PC-9 (cell line): ENCODE measurements at regions not wholly inside any gene's neighbourhood (a gene's known extent, or its start where the extent isn't known, plus 50 kb on each side); places are given as distances from the start of the nearest gene placed in this dataset.

Source experiments
- BruUV-seq: library from RNA; stranded (reverse); fragments of 400-500 nt; replicated peaks from 2 replicates; lab custom pipeline; 2021; lab: Mats Ljungman, UMichigan
- CTCF ChIA-PET: fragments of 300-600 bp; sonication (Branson Sonifier 250); formaldehyde crosslinking; loops from one replicate; lab custom pipeline; 2022; ENCODE audit warnings: antibody characterized with exemption; lab: Charles Lee
- POLR2A ChIA-PET: fragments of 300-600 bp; sonication (Branson Sonifier 250); formaldehyde crosslinking; loops from one replicate; lab custom pipeline; 2022; ENCODE audit warnings: antibody characterized with exemption; ENCODE audit not compliant: unreplicated experiment; lab: Charles Lee
- DNase-seq, 2 experiments: peaks; one replicate each; pipeline versions ENCODE4 v3.0.0 to v3.0.0-alpha.2; 2015 to 2022; ENCODE audit warnings: mixed read lengths in 1 of 2
- H2AFZ ChIP-seq: fragments of 200-600 bp; sonication (generic); 2 replicates; pipeline ENCODE4 v1.8.1; 2017; ENCODE audit warnings: antibody characterized with exemption
- H3F3A ChIP-seq: fragments of 200-600 bp; sonication (generic); 2 replicates; pipeline ENCODE4 v1.8.1; 2017; ENCODE audit warnings: antibody characterized with exemption, mild to moderate bottlenecking, low read depth; ENCODE audit not compliant: insufficient read depth
- H3K27ac ChIP-seq: fragments of 200-600 bp; sonication (generic); 2 replicates; pipeline ENCODE4 v1.6.1; 2016; ENCODE audit warnings: mixed run types
- H3K27me3 ChIP-seq: fragments of 200-600 bp; sonication (generic); 2 replicates; pipeline ENCODE4 v1.6.1; 2016; ENCODE audit warnings: low read depth, mixed run types; ENCODE audit not compliant: insufficient read depth
- H3K36me3 ChIP-seq: fragments of 200-600 bp; sonication (generic); 2 replicates; pipeline ENCODE4 v1.6.1; 2016; ENCODE audit warnings: low read depth, mixed run types
- H3K4me1 ChIP-seq: fragments of 200-600 bp; sonication (generic); replicated peaks from 2 replicates; pipeline ENCODE4 v1.6.1; 2016; ENCODE audit warnings: mixed run types; ENCODE audit not compliant: insufficient read depth
- H3K4me2 ChIP-seq: fragments of 200-600 bp; sonication (generic); 2 replicates; pipeline ENCODE4 v1.6.1; 2017; ENCODE audit warnings: mixed run types
- H3K4me3 ChIP-seq: fragments of 200-600 bp; sonication (generic); 2 replicates; pipeline ENCODE4 v1.6.1; 2016; ENCODE audit warnings: mixed run types
- H3K79me2 ChIP-seq: fragments of 200-600 bp; sonication (generic); 2 replicates; pipeline ENCODE4 v1.6.1; 2017; ENCODE audit warnings: low read depth, mixed run types
- H3K9me2 ChIP-seq: fragments of 200-600 bp; sonication (generic); 2 replicates; pipeline ENCODE4 v1.8.1; 2017; ENCODE audit warnings: mild to moderate bottlenecking; ENCODE audit not compliant: insufficient read depth
- H3K9me3 ChIP-seq: fragments of 200-600 bp; sonication (generic); 2 replicates; pipeline ENCODE4 v1.8.1; 2016; ENCODE audit warnings: low read depth; ENCODE audit not compliant: insufficient read depth
- H4K20me1 ChIP-seq: fragments of 200-600 bp; sonication (generic); 2 replicates; pipeline ENCODE4 v1.8.1; 2017; ENCODE audit not compliant: insufficient read depth
- EZH2 ChIP-seq: fragments of 200-600 bp; sonication (generic); IDR thresholded peaks from 2 replicates; pipeline ENCODE4 v1.8.0; 2017; ENCODE audit warnings: antibody characterized with exemption, low read depth
- intact Hi-C: fragments of 100-400 bp; cut with micrococcal nuclease; formaldehyde crosslinking; loops from one replicate; pipeline ENCODE4 v1.10.0; 2022; ENCODE audit not compliant: unreplicated experiment
- TF ChIP-seq, protein P1 (sequence below): fragments of 200-600 bp; sonication (generic); conservative IDR thresholded peaks from 2 replicates; pipeline ENCODE4 v1.6.1; 2017; ENCODE audit warnings: mixed run types, antibody characterized with exemption, mild to moderate bottlenecking, moderate library complexity

DNA sequence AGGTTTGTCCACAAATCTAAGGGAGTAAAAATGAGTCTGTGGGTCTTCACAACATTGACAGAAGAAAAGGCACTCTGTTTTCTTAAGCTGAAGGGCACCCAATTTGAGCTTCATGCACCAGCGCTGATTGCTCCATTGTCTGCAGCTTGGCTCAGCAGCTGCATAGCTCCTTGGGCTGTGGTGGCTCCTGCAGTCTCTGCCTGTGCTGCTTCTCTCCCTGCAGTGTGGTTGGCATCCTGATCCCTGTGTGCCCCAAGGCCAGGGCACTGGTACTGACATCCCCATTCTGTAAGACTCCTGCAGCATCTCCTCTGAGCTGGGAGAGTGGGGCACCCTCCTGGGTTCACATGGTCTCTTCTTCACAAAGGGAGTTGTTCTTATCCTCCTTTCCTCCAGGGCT, 83.2 kb upstream of the B3GAT2 start:
- Histone ChIP-seq H3F3A (no peaks in the 10 kb centered on the region), H3K4me2 (no peak overlapping the region), H3K9me3 (no peaks in the 10 kb centered on the region), H2AFZ (no peak overlapping the region), H4K20me1 (no peaks in the 10 kb centered on the region), H3K4me3 (no peak overlapping the region), H3K27ac (no peak overlapping the region), H3K79me2 (no peaks in the 10 kb centered on the region), H3K36me3 (no peaks in the 10 kb centered on the region), H3K9me2 (no peaks in the 10 kb centered on the region), H3K4me1 (no peaks in the 10 kb centered on the region), H3K27me3 (peaks cover 15% of the 10 kb centered on the region; the same call in 1 of the 2 replicates)
- no peak for DNase-seq
- ChIA-PET CTCF (no interaction called here), POLR2A (no interaction called here)
- no TSS peak for BruUV-seq
- intact Hi-C loops = no loop called here
- TF ChIP-seq, protein P1, sequence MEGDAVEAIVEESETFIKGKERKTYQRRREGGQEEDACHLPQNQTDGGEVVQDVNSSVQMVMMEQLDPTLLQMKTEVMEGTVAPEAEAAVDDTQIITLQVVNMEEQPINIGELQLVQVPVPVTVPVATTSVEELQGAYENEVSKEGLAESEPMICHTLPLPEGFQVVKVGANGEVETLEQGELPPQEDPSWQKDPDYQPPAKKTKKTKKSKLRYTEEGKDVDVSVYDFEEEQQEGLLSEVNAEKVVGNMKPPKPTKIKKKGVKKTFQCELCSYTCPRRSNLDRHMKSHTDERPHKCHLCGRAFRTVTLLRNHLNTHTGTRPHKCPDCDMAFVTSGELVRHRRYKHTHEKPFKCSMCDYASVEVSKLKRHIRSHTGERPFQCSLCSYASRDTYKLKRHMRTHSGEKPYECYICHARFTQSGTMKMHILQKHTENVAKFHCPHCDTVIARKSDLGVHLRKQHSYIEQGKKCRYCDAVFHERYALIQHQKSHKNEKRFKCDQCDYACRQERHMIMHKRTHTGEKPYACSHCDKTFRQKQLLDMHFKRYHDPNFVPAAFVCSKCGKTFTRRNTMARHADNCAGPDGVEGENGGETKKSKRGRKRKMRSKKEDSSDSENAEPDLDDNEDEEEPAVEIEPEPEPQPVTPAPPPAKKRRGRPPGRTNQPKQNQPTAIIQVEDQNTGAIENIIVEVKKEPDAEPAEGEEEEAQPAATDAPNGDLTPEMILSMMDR = no peak
- no peak for TF ChIP-seq EZH2

DNA sequence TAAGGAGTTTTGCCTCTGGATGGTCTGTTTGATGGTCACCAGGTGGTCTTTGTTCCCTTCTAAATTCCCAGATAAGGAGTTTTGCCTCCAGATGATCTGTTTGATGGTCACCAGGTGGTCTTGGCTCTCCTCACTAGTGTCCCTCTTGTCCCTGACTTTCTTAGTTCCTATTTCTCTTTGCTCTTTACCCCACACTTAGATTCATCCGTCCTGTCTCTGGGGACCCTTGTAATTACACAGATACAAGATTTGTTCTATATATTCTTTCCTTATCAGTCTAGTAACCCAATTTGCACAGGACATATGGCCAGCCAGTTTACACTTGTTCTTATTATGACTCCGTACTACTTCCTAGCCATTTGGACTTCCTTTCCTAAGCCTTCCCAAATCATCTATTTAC, 84.0 kb upstream of the B3GAT2 start:
- no peaks in the 10 kb centered on the region for H3K79me2 ChIP-seq
- no peaks in the 10 kb centered on the region for H3K36me3 ChIP-seq
- ChIA-PET POLR2A (no interaction called here), CTCF (no interaction called here)
- H3K27ac ChIP-seq = no peak overlapping the region
- no peak overlapping the region for H3K4me3 ChIP-seq
- no peaks in the 10 kb centered on the region for H3F3A ChIP-seq
- no TSS peak for BruUV-seq
- intact Hi-C loops = no loop called here
- TF ChIP-seq, protein P1 = no peak
- no peak for TF ChIP-seq EZH2
- H3K9me2 ChIP-seq = no peaks in the 10 kb centered on the region
- no peaks in the 10 kb centered on the region for H3K9me3 ChIP-seq
- H4K20me1 ChIP-seq = no peaks in the 10 kb centered on the region
- H3K4me1 ChIP-seq = no peaks in the 10 kb centered on the region
- no peak overlapping the region for H3K4me2 ChIP-seq
- DNase-seq = no peak
- no peak overlapping the region for H2AFZ ChIP-seq
- H3K27me3 ChIP-seq = peaks cover 15% of the 10 kb centered on the region; the same call in 1 of the 2 replicates

DNA sequence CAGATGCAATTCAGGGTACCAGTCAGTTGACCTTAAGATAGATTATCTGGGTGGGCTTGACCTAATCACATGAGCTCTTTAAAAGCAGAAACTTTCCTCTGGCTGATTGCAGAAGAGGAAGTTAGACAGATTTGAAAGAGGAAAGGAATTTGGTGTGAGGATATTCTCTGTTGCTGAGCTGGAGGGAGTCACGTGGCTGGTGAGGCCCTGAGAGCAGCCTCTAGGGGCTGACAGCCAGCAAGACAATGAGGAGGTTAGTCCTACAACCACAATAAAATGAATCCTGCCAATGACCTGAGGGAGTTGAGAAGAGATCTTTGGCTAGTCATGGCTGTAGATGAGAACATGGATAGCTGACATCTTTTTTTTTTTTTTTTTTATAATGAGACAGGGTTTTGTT, 87.0 kb upstream of the B3GAT2 start:
- H3K36me3 ChIP-seq = no peaks in the 10 kb centered on the region
- peaks cover 15% of the 10 kb centered on the region; the same call in 1 of the 2 replicates for H3K27me3 ChIP-seq
- no peak overlapping the region for H3K4me3 ChIP-seq
- POLR2A ChIA-PET = no interaction called here
- H3K27ac ChIP-seq = no peak overlapping the region
- H3K9me2 ChIP-seq = no peaks in the 10 kb centered on the region
- intact Hi-C loops = no loop called here
- H3K79me2 ChIP-seq = no peaks in the 10 kb centered on the region
- no peaks in the 10 kb centered on the region for H3K9me3 ChIP-seq
- no peaks in the 10 kb centered on the region for H4K20me1 ChIP-seq
- CTCF ChIA-PET = interaction anchor here (0.6 kb wide), 1 partner anchor 383 kb away, joined by 3 read pairs; no protein-coding TSS in a partner anchor
- no peak overlapping the region for H2AFZ ChIP-seq
- no TSS peak for BruUV-seq
- H3F3A ChIP-seq = no peaks in the 10 kb centered on the region
- TF ChIP-seq EZH2 = no peak
- TF ChIP-seq, protein P1 = no peak
- DNase-seq = no peak
- H3K4me2 ChIP-seq = no peak overlapping the region
- no peaks in the 10 kb centered on the region for H3K4me1 ChIP-seq
